ENCODE measurements at regions not wholly inside any gene's neighbourhood (a gene's known extent, or its start where the extent isn't known, plus 50 kb on each side); places are given as distances from the start of the nearest gene placed in this dataset.
"Not testable (repeated sequence)": the region's sequence is repeated elsewhere in the genome, so short reads cannot be mapped to it uniquely, and the experiment has no call there.

GRCh38 chr7:159306012-159306411 lies 161.3 kb upstream of the VIPR2 start:
- no peak overlapping the region for H3K4me3 Mint-ChIP-seq (ENCODE audit: unreplicated experiment)
- H3K27me3 Mint-ChIP-seq (ENCODE audit: unreplicated experiment) = peaks cover 1% of the 10 kb centered on the region
- TF ChIP-seq CTCF (IDR thresholded peaks at IDR 0.05; ENCODE audit: unreplicated experiment) = no peak
- H3K4me1 Mint-ChIP-seq (ENCODE audit: unreplicated experiment) = no peaks in the 10 kb centered on the region
- peaks cover 13% of the 10 kb centered on the region for H3K9me3 Mint-ChIP-seq (ENCODE audit: unreplicated experiment)
- H3K27ac Mint-ChIP-seq (ENCODE audit: unreplicated experiment) = no peak overlapping the region
- DNase-seq (ENCODE audit: low spot score) = no peak
- H3K36me3 Mint-ChIP-seq (ENCODE audit: low read depth, unreplicated experiment) = peaks cover 6% of the 10 kb centered on the region

GRCh38 chr7:159305185-159305584 lies 160.5 kb upstream of the VIPR2 start:
- H3K4me3 Mint-ChIP-seq (ENCODE audit: unreplicated experiment); H3K9me3 Mint-ChIP-seq (ENCODE audit: unreplicated experiment); H3K27me3 Mint-ChIP-seq (ENCODE audit: unreplicated experiment); DNase-seq (ENCODE audit: low spot score); H3K27ac Mint-ChIP-seq (ENCODE audit: unreplicated experiment); H3K4me1 Mint-ChIP-seq (ENCODE audit: unreplicated experiment); H3K36me3 Mint-ChIP-seq (ENCODE audit: low read depth, unreplicated experiment): not testable (repeated sequence)

GRCh38 chr7:159303510-159303909 lies 158.8 kb upstream of the VIPR2 start:
- not testable (repeated sequence) for H3K4me1 Mint-ChIP-seq (ENCODE audit: unreplicated experiment); H3K27me3 Mint-ChIP-seq (ENCODE audit: unreplicated experiment); H3K4me3 Mint-ChIP-seq (ENCODE audit: unreplicated experiment); DNase-seq (ENCODE audit: low spot score); H3K36me3 Mint-ChIP-seq (ENCODE audit: low read depth, unreplicated experiment); H3K27ac Mint-ChIP-seq (ENCODE audit: unreplicated experiment); H3K9me3 Mint-ChIP-seq (ENCODE audit: unreplicated experiment)

- no peak for TF ChIP-seq CTCF (IDR thresholded peaks at IDR 0.05; ENCODE audit: unreplicated experiment)
- H3K9me3 Mint-ChIP-seq (ENCODE audit: unreplicated experiment) = peaks cover 28% of the 10 kb centered on the region
- no peaks in the 10 kb centered on the region for H3K4me1 Mint-ChIP-seq (ENCODE audit: unreplicated experiment)
- no peak overlapping the region for H3K4me3 Mint-ChIP-seq (ENCODE audit: unreplicated experiment)
- H3K36me3 Mint-ChIP-seq (ENCODE audit: low read depth, unreplicated experiment) = no peaks in the 10 kb centered on the region
- H3K27ac Mint-ChIP-seq (ENCODE audit: unreplicated experiment) = no peak overlapping the region
- H3K27me3 Mint-ChIP-seq (ENCODE audit: unreplicated experiment) = peaks cover 5% of the 10 kb centered on the region
- DNase-seq (ENCODE audit: low spot score) = no peak
Observed at GRCh38 chr7:159296093-159296681, 151.5 kb upstream of the VIPR2 start.

GRCh38 chr7:159286487-159286886 lies 141.8 kb upstream of the VIPR2 start:
- H3K27me3 Mint-ChIP-seq (ENCODE audit: unreplicated experiment) = not testable (repeated sequence)

GRCh38 chr7:159281573-159281972 lies 136.9 kb upstream of the VIPR2 start:
- TF ChIP-seq CTCF (IDR thresholded peaks at IDR 0.05; ENCODE audit: unreplicated experiment) = no peak
- Mint-ChIP-seq H3K4me3 (ENCODE audit: unreplicated experiment) (no peak overlapping the region), H3K27ac (ENCODE audit: unreplicated experiment) (no peak overlapping the region), H3K36me3 (ENCODE audit: low read depth, unreplicated experiment) (no peaks in the 10 kb centered on the region), H3K27me3 (ENCODE audit: unreplicated experiment) (peaks cover 6% of the 10 kb centered on the region), H3K9me3 (ENCODE audit: unreplicated experiment) (peaks cover 22% of the 10 kb centered on the region), H3K4me1 (ENCODE audit: unreplicated experiment) (no peaks in the 10 kb centered on the region)
- no peak for DNase-seq (ENCODE audit: low spot score)

More at GRCh38 chr7:159286487-159286886, 141.8 kb upstream of the VIPR2 start:
- not testable (repeated sequence) for H3K27ac Mint-ChIP-seq (ENCODE audit: unreplicated experiment); H3K4me3 Mint-ChIP-seq (ENCODE audit: unreplicated experiment); H3K4me1 Mint-ChIP-seq (ENCODE audit: unreplicated experiment); H3K36me3 Mint-ChIP-seq (ENCODE audit: low read depth, unreplicated experiment); DNase-seq (ENCODE audit: low spot score)
- peaks cover 28% of the 10 kb centered on the region for H3K9me3 Mint-ChIP-seq (ENCODE audit: unreplicated experiment)
